Uterus (tissue), 2 donors: ENCODE measurements at regions not wholly inside any gene's neighbourhood (a gene's known extent, or its start where the extent isn't known, plus 50 kb on each side); places are given as distances from the start of the nearest gene placed in this dataset.

Source experiments
- CTCF ChIP-seq, 4 experiments: fragments of 200-600 bp in 2 of 4; fragments of 450-650 bp in 2 of 4; sonication (generic) in 2 of 4; IDR thresholded peaks; one replicate each; pipeline ENCODE4 v1.5.1; 2016 to 2019; ENCODE audit warnings: antibody characterized with exemption in 4 of 4, mild to moderate bottlenecking in 2 of 4, moderate library complexity in 1 of 4
- POLR2A ChIP-seq, 2 donors: fragments of 450-650 bp; IDR thresholded peaks; one replicate each; pipeline ENCODE4 v1.6.1; 2016; ENCODE audit warnings: antibody characterized with exemption in 2 of 2, mild to moderate bottlenecking in 1 of 2, moderate library complexity in 1 of 2

- no peak for TF ChIP-seq CTCF (IDR thresholded peaks at IDR 0.05)
- no peak for TF ChIP-seq POLR2A (IDR thresholded peaks at IDR 0.05)
Observed at GRCh38 chr1:221309723-221310122, 430.5 kb downstream of the HLX start.
